ENCODE measurements at regions not wholly inside any gene's neighbourhood (a gene's known extent, or its start where the extent isn't known, plus 50 kb on each side); places are given as distances from the start of the nearest gene placed in this dataset.

- no peak for TF ChIP-seq CTCF (IDR thresholded peaks at IDR 0.05; ENCODE audit: insufficient read depth, low read depth, low read length)
- no peak for TF ChIP-seq EZH2 (IDR thresholded peaks at IDR 0.05; ENCODE audit: insufficient read depth, low read length)
Measured at GRCh38 chr18:41798879-41799278, 156.2 kb upstream of the PIK3C3 start.
